GM18867 (cell line): ENCODE measurements at regions not wholly inside any gene's neighbourhood (a gene's known extent, or its start where the extent isn't known, plus 50 kb on each side); places are given as distances from the start of the nearest gene placed in this dataset.

Experiments used
- ATAC-seq: cut with Tn5 transposase; IDR thresholded peaks from one replicate; pipeline ENCODE4 v1.9.1; 2021; ENCODE audit warnings: mild to moderate bottlenecking, moderate library complexity; ENCODE audit not compliant: unreplicated experiment

DNA sequence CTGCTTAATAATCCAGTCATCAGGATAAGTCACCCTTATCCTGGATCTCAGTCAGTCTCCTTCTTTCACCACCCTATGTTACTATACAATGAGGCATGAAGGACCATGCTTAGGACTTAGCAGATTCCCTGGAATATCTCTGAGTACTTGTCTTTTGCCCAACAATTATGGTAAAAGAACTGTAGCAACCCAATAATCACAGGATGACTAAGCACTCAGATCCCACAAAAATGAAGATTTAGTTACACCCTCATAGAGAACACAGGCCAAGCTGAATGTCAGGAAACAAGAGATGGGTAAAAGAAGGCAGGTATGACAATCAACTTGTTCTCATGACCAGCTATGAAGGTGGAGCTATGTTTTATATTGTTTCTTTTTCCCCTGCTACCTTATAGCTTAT is 91.4 kb downstream of the EDN1 start:
- no peak for ATAC-seq

DNA sequence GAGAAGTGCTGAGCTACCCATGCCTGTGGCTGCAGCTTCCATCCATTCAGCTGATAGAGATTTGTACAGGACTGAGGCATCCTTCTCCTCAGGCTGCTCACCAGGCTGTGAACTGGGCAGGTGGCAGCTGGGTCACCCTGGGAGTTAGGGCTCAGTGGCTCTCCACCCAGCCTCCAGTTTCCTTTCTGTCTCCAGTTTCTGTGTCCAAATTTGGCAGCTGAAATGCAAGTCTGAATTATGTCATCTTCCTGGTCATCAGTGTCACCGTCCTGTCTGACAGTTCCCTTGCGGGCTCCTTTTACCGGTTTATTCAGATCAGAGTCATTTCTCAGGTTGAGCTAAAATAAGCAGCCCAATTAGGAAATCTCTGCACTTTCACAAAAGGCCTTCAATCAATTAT is 93.3 kb downstream of the EDN1 start:
- ATAC-seq, result peak; percentile 89

GRCh38 chr6:12384357-12384912 is 94.3 kb downstream of the EDN1 start:
- no peak for ATAC-seq

GRCh38 chr6:12385316-12385715 is 95.2 kb downstream of the EDN1 start:
- ATAC-seq, result no peak

DNA sequence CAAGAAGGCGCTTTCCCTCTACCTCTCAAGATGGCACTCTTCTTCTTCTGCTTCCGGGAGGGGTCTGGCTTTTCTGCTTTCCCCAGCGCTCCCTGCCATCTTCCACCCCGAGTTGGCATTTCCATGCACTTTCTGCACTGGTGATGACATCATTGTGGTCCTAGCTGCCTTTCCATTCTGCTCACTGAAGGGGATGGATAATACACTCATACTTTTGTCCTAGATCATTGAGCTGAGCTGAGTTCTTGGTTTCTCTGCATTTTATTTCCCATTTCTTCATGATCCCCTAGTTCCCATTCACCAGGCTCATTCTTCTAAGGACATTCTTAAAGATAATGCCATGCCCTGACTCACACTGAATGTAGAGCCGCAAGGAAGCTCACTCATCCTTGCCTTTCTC is 96.7 kb downstream of the EDN1 start:
- no peak for ATAC-seq

DNA sequence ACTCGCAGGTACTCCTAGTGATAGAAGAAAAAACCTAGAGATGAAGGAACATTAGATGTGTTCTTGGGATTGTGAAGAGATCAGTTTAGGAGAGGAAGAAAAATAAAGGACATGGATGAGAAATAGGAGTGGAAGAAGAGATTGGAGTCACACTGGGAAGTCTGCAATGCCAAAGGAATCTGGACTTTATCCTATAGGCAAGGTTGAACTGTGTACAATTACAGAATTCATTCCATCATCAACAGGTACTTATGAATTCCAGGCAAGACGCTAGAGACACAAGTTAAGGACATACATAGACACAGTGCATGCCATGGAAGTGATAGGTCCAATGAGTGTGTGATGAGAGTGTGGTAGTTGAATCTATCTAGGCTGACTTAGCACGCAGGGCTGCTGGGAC is 101.3 kb downstream of the EDN1 start:
- ATAC-seq, result no peak

DNA sequence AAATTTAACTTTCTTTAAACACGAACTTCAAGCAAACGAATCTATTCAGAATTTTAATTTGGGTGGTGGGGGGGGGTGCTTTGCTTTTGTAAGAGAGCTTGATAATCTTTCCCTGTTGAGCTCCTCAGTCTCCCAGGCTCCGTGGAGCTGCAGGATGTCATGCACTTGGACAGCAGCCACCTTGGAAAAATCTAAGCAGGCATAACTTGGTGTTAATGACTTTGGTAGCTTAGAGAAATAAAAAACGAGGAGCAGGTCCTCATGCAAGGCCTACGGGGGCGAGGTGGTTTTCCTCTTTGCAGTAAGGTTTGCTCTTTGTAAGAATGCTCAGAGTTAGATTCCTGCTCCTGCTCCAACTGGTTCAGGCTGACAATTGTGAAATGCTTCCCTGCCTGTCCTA is 102.3 kb downstream of the EDN1 start:
- ATAC-seq, result no peak

DNA sequence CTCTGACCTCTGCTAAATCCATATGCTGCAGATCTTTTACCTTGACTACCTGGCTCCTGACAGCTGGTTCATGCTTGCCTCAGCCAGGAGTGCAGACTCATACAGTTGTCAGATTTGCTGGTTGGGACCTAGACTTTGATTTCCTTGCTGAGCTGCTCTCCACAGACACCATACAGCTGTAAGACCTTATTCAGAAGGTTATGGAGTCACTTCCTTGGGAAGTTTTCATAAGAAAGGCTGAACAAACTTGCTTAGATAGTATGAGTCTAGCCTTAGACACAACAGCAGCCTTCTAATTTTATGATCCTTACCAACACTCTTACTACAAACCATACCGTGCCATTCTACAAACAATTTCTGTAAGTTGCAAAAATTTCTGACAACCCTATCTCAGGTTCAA is 102.9 kb downstream of the EDN1 start:
- ATAC-seq, result no peak

GRCh38 chr6:12394170-12394569 is 104.0 kb downstream of the EDN1 start:
- no peak for ATAC-seq

- no peak for ATAC-seq
Measured at GRCh38 chr6:12395898-12396297, 105.7 kb downstream of the EDN1 start.

DNA sequence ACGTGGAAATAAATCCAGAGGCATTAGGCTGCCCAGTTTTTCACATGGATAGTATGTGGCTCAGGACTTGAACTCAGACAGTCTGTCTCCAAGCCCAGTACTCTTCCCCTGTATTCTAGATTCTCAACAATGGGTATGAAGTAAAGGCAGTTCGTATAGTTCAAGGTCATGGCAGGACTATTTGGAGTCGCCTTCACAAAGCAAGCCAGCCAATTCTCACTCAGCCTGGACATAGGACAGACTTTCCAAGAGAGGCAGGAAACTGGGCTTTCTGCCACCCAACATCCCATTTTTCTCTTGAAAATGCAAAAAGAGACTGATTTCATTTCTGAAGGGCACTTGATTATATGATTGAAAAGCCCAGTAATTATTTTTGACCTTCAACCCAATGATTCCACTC is 111.0 kb downstream of the EDN1 start:
- no peak for ATAC-seq

GRCh38 chr6:12403201-12403826 is 113.2 kb downstream of the EDN1 start:
- ATAC-seq, result no peak

GRCh38 chr6:12403947-12404647 is 113.9 kb downstream of the EDN1 start:
- no peak for ATAC-seq

DNA sequence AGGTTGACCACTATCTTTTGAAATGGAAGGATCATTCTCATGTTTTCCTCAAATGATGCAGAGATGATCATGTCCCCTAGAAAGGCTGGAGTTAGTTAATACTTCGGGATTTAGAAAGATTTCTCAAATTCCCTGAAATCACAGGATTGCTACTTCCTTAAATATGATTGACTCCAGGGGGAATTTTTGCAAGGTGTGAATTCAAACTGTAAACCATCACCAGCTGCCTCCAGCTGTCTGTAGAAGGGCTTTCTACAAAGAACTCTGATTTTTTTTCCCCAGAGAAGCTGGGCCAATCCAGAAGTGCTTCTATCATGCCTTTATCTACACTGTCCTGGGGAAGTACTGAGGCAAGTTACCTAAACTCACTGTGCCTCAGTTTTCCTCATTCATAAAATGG is 114.5 kb downstream of the EDN1 start:
- no peak for ATAC-seq

- ATAC-seq, result no peak
Measured at GRCh38 chr6:12408752-12409151, 118.6 kb downstream of the EDN1 start.

- ATAC-seq, result no peak
Measured at GRCh38 chr6:12410946-12411345, 120.8 kb downstream of the EDN1 start.

DNA sequence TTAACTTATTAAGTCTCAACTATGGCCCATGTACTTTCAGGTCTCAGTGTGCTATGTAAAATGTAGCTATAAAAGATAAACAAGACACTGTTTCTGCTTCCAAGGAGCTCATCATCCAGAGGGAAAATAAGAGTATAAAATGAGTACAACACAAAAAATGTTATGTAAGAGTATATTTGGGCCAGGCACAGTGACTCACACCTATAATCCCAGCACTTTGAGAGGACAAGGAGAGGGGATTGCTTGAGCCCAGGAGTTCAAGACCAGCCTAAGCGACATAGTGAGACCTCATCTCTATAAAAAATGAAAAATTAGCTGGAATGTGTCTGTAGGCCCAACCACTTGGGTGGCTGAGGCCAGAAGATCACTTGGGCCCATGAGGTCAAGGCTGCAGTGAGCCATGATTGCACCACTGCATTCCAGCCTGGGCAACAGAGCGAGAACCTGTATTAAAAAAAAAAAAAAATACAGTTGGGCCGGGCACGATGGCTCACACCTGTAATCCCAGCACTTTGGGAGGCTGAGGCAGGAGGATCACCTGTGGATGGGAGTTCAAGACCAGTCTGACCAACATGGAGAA is 124.0 kb downstream of the EDN1 start:
- no peak for ATAC-seq

- no peak for ATAC-seq
Measured at GRCh38 chr6:12415980-12416598, 125.9 kb downstream of the EDN1 start.

DNA sequence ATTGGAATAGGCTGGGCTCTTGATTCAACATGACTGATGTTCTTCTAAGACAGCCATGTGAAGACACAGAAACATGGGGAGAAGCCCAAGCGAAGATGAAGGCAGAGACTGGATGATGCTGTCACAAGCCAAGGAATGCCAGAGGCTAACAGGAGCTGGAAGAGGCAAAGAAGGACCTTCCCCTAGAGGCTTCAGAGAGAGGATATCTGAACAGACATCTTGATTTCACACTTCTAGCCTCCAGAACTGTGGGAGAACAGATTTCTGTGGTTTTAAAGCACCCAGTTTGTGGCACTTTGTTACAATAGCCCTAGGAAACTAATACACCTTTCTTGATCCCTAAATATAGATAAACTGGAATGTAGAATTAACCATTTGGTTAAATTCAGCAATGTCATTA is 127.0 kb downstream of the EDN1 start:
- ATAC-seq, result no peak

GRCh38 chr6:12418946-12419345 is 128.8 kb downstream of the EDN1 start:
- ATAC-seq, result no peak

- no peak for ATAC-seq
Measured at GRCh38 chr6:12419631-12420272, 129.6 kb downstream of the EDN1 start.
